ENCODE measurements at regions not wholly inside any gene's neighbourhood (a gene's known extent, or its start where the extent isn't known, plus 50 kb on each side); places are given as distances from the start of the nearest gene placed in this dataset.
"Not testable (repeated sequence)": the region's sequence is repeated elsewhere in the genome, so short reads cannot be mapped to it uniquely, and the experiment has no call there.

- Histone ChIP-seq H3K27me3 (no peaks in the 10 kb centered on the region), H3K4me1 (no peaks in the 10 kb centered on the region), H3K36me3 (no peaks in the 10 kb centered on the region), H3K9me3 (no peaks in the 10 kb centered on the region), H3K27ac (no peak overlapping the region), H3K9ac (ENCODE audit: low read depth in 2 of 2, low read length in 2 of 2) (no peak overlapping the region), H3K4me3 (no peak overlapping the region)
- DNase-seq: no peak
- intact Hi-C loops (cut with DNase I): no loop called here
- no peak for TF ChIP-seq CTCF (IDR thresholded peaks at IDR 0.05)
These were observed 500.9 kb downstream of the NEBL start for GRCh38 chr10:20396205-20396604.

GRCh38 chr10:20391629-20392028, 505.5 kb downstream of the NEBL start:
- DNase-seq: no peak
- H3K27me3 ChIP-seq: no peaks in the 10 kb centered on the region
- H3K4me3 ChIP-seq: no peak overlapping the region
- intact Hi-C loops (cut with DNase I): no loop called here
- no peak for TF ChIP-seq CTCF (IDR thresholded peaks at IDR 0.05)
- H3K27ac ChIP-seq: no peak overlapping the region
- no peaks in the 10 kb centered on the region for H3K9me3 ChIP-seq
- no peak overlapping the region for H3K9ac ChIP-seq (ENCODE audit: low read depth in 2 of 2, low read length in 2 of 2)
- H3K36me3 ChIP-seq: no peaks in the 10 kb centered on the region
- no peaks in the 10 kb centered on the region for H3K4me1 ChIP-seq

- DNase-seq: no peak
- Histone ChIP-seq H3K27ac (no peak overlapping the region), H3K4me1 (no peaks in the 10 kb centered on the region), H3K9ac (ENCODE audit: low read depth in 2 of 2, low read length in 2 of 2) (no peak overlapping the region), H3K36me3 (no peaks in the 10 kb centered on the region), H3K4me3 (no peak overlapping the region), H3K27me3 (no peaks in the 10 kb centered on the region), H3K9me3 (no peaks in the 10 kb centered on the region)
- intact Hi-C loops (cut with DNase I): no loop called here
- TF ChIP-seq CTCF (IDR thresholded peaks at IDR 0.05): no peak
These were observed 515.4 kb downstream of the NEBL start for GRCh38 chr10:20381761-20382160.

- intact Hi-C loops (cut with DNase I): no loop called here
- DNase-seq: no peak
- no peak overlapping the region for H3K27ac ChIP-seq
These were observed 516.7 kb downstream of the NEBL start for GRCh38 chr10:20380401-20380800.

GRCh38 chr10:20372748-20373147, 524.4 kb downstream of the NEBL start:
- intact Hi-C loops (cut with DNase I): no loop called here
- no peak overlapping the region for H3K9ac ChIP-seq (ENCODE audit: low read depth in 2 of 2, low read length in 2 of 2)
- TF ChIP-seq CTCF (IDR thresholded peaks at IDR 0.05): no peak

More at GRCh38 chr10:20380401-20380800, 516.7 kb downstream of the NEBL start:
- H3K27me3 ChIP-seq: no peaks in the 10 kb centered on the region
- H3K9ac ChIP-seq (ENCODE audit: low read depth in 2 of 2, low read length in 2 of 2): no peak overlapping the region
- H3K36me3 ChIP-seq: no peaks in the 10 kb centered on the region
- H3K4me1 ChIP-seq: no peaks in the 10 kb centered on the region
- H3K4me3 ChIP-seq: no peak overlapping the region
- TF ChIP-seq CTCF (IDR thresholded peaks at IDR 0.05): no peak
- H3K9me3 ChIP-seq: no peaks in the 10 kb centered on the region

GRCh38 chr10:20370977-20371533, 526.1 kb downstream of the NEBL start:
- H3K36me3 ChIP-seq; intact Hi-C loops (cut with DNase I): not testable (repeated sequence)

More at GRCh38 chr10:20372748-20373147, 524.4 kb downstream of the NEBL start:
- no peak overlapping the region for H3K4me3 ChIP-seq
- DNase-seq: no peak
- H3K27ac ChIP-seq: no peak overlapping the region
- no peaks in the 10 kb centered on the region for H3K4me1 ChIP-seq
- no peaks in the 10 kb centered on the region for H3K36me3 ChIP-seq
- H3K27me3 ChIP-seq: no peaks in the 10 kb centered on the region
- no peaks in the 10 kb centered on the region for H3K9me3 ChIP-seq

More at GRCh38 chr10:20370977-20371533, 526.1 kb downstream of the NEBL start:
- not testable (repeated sequence) for H3K27ac ChIP-seq; DNase-seq; H3K4me1 ChIP-seq; H3K27me3 ChIP-seq; H3K4me3 ChIP-seq; H3K9ac ChIP-seq (ENCODE audit: low read depth in 2 of 2, low read length in 2 of 2); H3K9me3 ChIP-seq
